HG02642 (cell line): ENCODE measurements at regions not wholly inside any gene's neighbourhood (a gene's known extent, or its start where the extent isn't known, plus 50 kb on each side); places are given as distances from the start of the nearest gene placed in this dataset.

Experiments used
- ATAC-seq: cut with Tn5 transposase; IDR thresholded peaks from one replicate; pipeline ENCODE4 v1.9.1; 2021; ENCODE audit warnings: mild to moderate bottlenecking; ENCODE audit not compliant: unreplicated experiment, poor library complexity

DNA sequence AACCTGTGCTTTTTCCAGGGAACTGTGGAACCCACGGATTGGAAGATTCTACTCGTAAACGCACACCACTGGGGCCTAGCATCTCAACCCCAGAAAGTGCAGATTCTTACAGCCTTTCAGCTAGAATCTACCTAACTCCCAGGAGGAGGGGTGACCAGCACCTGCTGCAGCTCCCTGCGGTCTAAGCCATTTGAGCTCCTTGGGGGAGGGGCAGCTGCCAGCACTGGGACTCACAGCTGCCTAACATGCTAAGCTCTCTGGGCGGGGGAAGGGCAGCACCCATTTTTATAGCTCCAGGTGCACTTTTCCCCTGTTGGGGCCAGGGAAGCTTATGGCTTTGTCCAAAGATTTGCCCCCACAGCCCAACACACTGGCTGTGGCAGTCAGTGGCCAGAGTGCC, 595.7 kb upstream of the EPHA5 start:
- ATAC-seq = no peak

DNA sequence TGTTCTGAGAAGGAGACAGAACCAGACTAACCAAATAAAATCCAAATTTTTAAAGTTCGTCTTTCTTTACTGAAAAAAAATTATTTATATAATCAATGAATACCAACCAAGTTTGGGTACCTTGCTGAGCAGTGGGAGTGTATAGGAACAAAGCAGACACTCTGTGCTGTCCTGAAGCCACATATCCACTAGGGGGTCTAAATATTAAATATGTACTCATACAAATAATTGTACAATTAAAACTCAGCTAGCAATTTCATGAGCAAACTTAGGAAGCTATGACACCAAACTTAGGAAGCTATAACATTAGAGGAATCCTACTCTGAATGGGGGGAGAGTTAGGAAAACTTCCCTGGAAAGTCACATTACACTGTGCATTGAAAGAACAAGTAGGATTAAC, 582.0 kb upstream of the EPHA5 start:
- no peak for ATAC-seq

DNA sequence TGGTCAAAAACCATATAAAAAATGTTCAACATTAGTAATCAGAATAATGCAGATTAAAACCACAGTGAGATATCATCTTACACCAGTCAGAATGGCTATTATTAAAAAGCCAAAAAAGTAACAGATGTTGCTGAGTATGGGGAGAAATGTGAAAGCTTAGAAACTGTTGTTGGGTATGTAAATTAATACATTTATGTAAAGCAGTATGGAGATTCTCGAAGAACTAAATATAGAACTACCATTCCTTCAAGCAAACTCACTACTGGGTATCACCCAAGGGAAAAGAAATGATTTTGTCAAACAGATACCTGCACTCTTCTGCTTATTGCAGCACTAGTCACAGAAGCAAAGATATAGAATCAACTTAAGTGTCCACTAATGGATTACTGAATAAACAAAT, 576.4 kb upstream of the EPHA5 start:
- no peak for ATAC-seq

DNA sequence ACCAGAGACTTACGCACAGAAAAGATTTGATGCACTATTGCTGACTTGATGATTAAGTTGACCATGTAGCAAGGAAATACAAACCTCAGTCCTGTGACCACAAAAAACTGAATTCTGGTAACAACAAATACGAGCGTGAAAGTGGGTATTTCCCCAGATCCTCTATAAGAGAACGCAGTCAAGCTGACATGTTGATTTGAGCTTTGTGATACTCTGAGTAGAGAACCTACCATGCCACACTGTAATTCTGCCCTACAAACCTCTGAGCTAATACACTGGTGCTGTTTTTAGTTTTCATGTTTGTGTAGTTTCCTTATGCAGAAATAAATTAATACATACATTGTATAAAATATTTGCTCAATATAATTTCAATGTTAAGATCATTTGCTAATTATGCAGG, 565.6 kb upstream of the EPHA5 start:
- no peak for ATAC-seq

DNA sequence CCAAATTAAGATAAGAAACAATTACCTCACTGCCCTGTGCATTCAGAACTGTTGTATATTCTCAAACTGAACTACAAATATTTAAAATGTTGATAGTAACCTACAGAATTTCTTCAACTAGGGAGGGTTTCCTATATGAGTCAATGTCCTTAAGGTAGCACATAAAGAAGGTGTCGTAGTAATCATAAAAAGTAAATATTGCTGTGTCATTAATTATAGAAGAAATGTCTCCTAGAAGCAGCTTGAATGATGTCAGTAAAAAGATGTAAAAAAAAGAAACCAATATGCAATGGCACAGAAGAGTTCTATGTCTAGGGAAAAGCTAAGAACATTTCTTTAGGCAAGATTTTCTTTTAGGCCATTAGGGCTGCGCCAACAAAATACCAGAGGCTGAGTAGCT, 559.6 kb upstream of the EPHA5 start:
- ATAC-seq = no peak

DNA sequence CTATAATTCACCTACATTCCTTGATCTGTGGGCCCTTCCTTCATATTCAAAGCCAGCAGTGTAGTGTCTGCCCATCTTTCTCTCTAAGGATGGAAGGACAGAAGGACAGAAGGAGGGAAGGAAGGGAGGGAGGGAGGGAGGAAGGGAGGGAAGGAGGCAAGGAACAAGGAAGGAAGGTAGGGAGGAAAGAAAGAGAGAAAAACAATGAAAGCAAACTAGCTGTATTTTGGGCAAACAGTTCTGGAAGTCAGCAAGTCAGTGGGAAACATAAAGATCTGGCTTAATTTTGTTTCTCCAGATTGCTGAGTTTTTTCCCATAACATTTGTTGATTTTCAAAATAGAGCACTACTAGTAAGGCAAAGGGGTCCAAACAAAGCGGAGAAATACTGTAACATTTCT, 555.2 kb upstream of the EPHA5 start:
- no peak for ATAC-seq

DNA sequence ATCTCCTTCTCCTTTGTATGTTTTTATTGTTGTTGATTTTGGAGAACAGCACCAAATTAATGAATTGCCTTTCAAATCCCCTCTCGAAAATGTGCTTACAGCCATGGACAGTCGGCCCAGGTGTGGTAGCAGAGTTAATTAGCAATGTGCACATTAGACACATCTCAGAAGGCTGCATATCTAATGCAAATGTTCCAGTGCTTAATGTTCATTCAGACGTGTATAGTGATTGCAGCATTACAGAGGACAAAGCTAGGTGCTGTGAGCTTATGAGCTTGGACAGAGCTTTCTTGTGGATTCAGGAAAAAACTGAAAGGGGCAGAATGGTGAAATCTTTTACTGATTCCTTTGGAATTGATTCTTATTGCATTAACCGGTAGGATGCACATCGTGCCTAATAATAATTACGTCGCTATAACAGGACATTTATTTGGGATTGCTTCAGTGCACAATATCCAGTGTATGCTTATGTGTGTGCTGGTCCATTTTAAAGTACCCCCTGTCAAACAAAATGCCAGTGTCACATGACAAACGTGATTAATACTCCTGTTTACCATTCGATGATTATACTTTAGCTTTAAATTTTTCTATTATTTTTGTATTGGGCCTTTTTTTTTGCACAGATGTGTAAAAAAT, 552.9 kb upstream of the EPHA5 start:
- ATAC-seq = no peak

DNA sequence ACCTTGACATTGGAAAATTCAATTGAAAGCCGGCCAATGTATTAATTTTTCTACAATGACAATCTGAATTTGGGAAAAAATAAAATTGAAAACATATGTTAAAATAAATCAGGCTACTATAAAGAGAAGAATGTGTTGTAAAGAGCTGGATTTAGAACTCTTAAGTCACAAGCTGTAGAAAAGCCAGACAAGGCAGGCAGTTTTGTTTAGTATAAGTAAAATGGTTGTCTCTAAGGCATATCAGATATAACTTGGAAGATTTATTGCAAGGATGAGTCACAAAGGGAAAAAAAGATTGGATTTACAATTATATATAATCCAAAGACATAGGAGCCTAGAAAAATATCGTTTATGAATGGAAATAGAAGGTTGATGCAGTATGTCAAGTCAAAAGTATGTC, 549.1 kb upstream of the EPHA5 start:
- no peak for ATAC-seq

DNA sequence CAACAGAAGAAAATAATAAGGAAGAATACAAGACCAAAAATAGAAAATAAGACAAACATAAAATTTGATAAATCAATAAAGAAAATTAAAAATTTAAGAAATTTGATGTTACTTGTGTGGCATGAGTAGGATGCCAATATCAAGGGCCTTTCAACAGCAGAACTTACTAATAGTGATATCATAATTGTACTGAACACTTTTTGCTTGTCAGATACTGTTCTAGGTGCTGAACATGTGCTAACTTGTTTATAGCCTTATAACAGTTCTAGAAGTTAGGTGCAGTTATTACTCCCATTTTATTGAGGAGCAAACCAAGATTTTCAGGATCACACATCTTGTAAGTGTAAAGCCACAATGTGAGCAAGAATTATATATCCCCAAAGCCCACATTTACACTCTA, 546.0 kb upstream of the EPHA5 start:
- ATAC-seq = no peak

DNA sequence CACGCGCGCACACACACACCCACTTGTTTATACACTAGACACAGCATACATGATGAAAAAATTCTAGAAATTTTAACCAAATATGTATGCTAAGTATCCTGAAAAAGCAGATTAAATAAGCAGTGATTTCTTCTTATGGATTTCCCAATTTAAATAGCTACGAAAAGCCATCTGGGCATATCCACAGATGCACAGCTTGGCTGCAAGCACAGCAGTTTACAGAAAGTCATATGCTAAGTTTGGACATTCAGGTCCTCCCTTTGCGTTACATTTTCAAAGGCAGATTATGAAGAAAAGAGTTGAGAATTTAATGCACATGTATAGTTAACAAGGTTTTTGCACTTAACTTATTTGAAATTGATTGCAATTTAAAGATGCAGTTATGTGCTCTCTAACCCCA, 542.2 kb upstream of the EPHA5 start:
- no peak for ATAC-seq

DNA sequence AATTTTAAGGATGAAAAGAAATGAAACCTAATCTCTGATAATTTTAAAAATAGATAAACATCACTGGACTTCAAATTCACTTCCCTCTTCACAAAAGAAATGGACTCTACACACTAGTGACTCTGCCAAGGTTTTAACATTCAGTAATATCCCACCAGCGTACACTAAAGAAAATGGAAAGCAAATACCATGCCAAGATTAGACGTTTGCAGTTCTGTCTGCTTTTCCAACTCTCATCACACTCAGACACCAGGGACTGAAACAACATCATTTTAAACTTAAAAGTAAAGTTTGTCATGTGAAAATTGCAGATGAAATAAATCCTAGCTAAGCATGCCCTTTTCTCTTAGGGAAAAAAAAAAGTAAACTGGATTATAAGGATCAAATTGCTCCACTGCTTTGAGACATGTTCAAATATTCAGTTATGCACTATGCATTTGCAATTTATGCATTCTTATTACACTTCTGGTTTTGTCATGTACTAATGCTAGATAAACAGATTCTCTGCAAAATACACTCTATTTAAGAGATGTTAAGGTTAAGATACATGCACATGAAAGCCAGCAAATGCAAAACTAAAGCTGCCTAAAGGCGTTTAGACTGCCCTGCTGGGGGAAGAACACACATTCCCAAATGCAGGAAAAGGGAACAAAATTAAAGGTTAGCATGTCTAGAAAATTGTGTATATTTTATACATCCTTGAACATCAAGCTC, 534.4 kb upstream of the EPHA5 start:
- no peak for ATAC-seq

DNA sequence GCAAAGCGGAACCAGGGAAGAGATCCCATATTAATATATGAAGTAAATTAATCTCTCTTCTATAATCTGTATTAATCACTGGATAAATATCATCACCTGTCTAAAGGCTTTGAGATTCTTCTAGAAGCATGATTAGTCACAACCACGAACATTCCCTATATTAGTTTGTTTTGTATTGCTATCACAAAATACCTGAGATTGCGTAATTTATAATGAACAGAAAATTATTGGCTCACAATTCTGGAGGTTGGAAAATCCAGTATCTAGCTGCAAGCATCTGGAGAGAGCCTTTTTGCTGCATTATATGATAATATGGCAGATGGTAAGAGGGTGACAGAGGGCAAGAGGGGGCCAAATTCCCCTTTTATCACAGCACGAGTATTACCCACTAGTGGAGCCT, 532.6 kb upstream of the EPHA5 start:
- no peak for ATAC-seq

DNA sequence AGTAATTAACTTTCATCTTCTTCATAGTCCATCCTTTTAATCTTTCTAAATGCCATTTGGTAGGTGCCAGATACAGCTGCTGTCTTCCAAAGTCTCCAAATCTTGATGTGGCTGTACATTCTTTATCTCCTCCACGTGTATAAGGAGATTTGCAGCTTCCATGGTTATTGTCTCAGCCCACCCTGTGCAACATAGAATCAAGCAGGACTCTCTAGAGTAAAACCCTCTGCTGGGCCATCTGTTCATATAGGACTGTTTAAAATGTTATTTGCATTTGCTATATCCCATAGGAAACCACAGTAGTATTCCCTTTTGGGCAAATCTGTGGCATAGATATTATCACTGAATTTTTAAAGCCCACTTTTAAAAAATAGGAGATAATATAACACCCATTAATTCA, 527.2 kb upstream of the EPHA5 start:
- no peak for ATAC-seq

DNA sequence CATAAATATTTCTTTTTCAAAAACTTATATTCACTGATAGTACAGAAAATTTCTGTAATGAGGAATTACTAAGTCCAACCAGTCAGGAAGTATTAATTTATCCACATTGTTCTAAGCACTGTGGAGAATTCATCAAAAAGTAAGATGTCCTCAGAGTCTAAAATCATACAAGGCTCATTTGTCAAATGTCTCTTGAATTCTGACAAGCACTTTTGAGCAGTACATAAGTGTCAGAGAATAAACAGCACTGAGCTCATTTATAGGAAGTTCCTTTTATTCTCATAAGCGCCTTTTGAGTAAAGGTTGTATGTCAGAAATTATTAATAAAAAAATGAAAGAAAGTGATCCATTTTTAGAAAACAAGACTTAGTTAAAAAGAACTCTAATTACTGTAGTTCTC, 523.2 kb upstream of the EPHA5 start:
- no peak for ATAC-seq

DNA sequence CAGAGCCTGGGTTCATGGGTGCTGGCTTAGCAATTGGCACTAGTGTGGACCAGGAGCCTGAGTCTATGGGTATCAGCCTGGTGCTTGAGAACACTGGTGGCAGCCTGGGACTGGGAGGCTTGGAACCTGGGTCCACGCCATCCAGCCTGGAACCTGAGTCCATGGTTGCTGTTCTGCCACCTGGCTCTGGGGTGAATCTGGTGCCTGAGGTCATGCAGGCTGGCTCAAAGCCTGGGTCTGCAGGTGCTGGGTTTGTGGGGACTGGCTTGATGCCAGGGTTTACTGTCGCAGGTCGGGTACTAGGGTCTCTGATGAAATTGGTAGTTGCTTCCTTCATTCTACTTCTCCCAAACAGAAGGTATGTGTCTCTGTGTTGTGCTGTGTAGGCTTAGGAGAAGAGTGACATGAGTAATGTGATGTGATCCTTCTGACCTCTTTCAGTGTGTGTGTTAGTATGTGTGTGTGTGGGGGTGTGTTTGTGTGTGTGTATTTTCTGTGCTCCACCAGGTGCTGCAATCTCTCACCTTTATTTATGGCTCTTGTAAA, 517.0 kb upstream of the EPHA5 start:
- no peak for ATAC-seq

DNA sequence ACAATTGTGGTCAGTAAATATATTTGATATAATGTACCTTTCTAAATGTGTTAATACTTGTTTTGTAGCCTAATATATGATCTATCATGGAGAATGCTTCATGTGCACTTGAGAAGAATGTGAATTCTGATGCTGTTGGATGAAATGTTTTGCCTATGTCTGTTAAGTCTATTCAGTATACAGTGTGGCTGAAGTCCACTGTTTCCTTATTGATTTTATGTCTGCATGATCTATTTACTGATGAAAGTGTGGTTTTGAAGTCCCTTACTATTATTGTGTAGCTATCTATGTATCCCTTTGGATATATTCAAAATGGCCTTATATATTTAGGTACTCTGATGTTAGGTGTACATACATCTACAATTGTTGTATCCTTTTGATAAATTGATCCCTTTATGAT, 515.8 kb upstream of the EPHA5 start:
- ATAC-seq = no peak

DNA sequence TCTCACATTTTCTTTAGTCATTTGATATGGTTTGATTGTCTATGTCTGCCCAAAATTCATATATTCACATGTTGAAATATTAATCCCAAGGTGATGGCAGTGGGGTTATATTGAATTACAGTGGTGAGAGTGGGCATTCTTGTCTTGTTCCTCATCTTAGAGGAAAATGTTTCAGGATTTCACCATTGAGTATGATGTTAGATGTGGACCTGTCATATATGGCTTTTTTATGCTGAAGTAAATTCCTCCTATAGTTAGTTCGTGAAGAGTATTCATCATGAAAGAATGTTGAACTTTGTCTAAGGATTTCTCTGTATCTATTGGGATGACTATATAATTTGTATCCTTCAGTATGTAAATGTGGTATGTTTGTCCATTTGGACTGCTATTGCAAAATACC, 512.3 kb upstream of the EPHA5 start:
- ATAC-seq = no peak

DNA sequence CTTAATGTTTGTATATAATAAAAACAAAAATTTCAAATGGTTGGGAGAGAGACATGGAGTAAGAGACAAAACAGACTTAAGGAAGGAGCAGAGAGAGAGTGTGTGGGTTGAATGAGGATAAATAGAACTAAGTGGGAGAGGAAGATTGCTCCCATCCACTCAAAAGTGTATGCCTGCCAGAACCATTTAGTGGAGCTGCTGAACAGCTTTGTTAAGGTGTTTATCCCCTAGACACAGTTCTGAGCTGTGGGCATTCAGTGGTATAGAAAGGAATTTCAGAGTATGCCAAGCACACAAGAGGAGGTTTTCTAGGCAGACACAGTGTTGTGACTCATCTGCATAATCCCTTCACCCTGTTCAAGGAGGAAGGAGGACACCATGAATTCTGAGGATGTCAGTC, 508.6 kb upstream of the EPHA5 start:
- no peak for ATAC-seq

DNA sequence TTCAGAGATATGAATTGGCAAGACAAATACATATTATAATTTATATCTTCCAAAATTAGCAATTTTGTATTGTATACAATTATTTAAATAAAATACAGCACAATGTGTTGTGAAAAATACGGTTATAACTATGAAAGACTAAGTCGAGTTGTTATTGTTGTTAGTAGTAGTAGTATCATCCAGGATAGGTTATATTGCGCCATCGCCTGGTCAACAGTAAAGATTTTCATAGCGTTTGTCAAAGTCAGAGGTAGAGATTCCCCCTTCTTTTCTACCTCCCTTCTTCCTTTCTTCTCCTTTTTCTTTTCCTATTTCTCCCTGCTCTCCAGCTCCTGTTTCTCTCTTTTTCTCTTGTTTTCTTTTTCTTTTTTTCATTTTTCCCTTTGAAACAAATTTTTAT, 499.1 kb upstream of the EPHA5 start:
- no peak for ATAC-seq

DNA sequence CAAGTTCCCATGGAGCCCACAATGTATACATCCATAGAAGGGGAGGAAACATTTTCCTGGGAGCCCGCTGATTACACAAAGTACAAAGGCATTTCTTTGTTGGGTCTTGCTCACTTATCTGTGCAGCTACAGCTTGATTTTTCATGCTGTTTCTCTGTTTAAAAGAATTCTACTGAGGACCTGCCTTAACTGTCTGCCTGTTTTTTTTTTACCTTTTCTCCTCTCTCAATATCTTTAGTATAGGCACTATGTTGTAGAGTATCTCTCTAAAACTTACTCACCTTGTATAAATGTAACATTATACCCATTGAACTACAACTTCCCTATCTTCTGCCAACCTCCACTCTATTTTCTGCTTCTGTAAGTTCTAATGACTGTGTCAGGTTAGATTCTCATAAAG, 494.6 kb upstream of the EPHA5 start:
- ATAC-seq = no peak

DNA sequence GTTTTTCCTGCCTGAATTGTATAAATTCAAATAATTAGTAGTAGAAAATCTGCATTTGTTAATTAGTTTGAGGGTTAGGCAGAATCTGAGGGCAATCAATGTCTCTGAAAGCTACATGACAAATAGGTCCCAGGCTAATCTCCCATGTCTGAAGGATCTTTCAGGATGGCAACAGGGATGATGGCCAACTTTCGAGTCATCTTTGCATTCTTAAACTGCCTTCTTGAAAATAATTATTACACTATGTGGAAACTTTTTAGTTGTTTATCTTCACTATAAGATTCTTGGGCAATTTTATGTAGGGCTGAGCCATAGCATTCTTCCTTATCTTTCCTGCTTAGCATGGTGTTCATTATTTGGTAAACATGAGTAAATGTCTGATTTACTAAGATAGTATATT, 490.3 kb upstream of the EPHA5 start:
- no peak for ATAC-seq

DNA sequence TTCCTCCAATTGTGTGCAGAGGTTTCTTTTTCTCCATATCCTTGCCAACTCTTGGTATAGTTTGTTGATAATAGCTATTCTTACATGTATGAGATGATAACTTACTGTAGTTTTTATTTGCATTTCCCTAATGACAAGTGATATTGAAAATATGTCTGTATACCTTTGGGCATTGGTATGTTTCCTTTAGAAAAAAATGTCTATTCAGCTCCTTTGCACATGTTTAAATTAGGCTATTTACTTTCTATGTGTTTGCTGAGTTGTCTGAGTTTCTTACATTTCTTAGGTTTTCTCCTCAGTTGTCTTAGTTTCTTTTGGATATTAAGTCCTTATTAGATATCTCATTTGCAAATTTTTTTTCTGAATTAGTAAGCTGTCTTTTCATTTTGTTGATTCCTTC, 487.3 kb upstream of the EPHA5 start:
- no peak for ATAC-seq
